Endometrium (tissue), 2 donors: ENCODE measurements at regions not wholly inside any gene's neighbourhood (a gene's known extent, or its start where the extent isn't known, plus 50 kb on each side); places are given as distances from the start of the nearest gene placed in this dataset.

Experiments
- FAIRE-seq: peaks from 2 replicates; lab custom pipeline; 2012; peaks lifted over from hg19 to GRCh38; lab: Jason Lieb, UNC
- donor health status: control.
- donor health status: control.

DNA sequence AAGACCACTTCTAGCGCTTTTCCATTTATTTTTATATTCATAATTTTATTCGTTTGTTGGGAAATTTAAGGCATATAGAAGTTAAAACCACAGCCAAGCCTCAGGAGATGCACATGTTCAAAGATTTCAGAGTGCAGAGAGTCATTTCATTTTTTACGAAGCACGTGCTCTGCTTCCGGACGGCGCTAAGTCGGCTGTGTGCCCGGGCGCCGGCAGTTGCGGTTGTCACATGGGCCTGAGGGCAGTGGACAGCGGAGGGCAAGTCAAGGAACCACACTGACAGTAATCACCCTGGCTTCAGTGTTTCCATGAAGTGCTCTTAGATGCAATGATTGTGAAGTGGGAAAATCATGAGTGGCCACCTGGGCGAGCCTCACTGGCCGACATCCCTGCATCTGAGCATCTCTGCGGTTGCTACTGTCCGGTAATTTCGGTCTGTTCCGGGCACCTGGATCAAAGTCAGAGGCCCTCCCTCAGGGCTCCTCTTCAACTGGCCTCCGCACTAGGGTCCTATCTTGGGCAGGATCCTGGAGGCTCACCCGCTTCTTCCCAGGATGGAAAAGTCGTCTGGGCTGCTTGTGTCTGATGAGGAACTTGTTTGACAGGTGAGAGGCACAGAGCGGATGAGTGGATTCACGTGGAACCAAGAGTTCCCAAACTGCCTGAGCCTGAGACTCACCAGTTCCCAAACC, 90.8 kb downstream of the DACT2 start:
- no peak for FAIRE-seq

- no peak for FAIRE-seq
Measured at GRCh38 chr6:168227840-168228239, 91.7 kb downstream of the DACT2 start.

- no peak for FAIRE-seq
Measured at GRCh38 chr6:168226902-168227318, 92.7 kb downstream of the DACT2 start.

- FAIRE-seq = no peak
Measured at GRCh38 chr6:168226061-168226752, 93.4 kb downstream of the DACT2 start.

GRCh38 chr6:168225471-168225911, 94.1 kb downstream of the DACT2 start:
- no peak for FAIRE-seq

DNA sequence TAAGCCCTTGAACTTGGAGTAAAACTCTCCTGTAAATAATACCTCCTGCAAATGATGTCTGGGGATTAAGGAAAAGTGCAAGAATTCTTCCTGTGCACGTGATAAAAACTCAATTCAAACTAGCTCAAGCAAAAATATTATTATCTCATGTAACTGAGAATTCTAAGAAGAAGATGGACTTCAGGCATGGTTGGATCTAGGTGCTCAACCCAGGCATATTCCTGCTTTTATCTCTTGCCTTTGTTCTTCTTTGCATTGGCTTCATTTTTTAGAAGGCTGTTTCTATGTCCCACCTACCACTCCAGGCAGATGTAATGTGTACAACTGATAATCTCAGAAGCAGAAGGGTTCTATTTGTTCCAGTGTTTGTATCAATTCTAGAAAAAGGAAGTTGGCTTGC, 95.8 kb downstream of the DACT2 start:
- FAIRE-seq = no peak

- FAIRE-seq = no peak
Measured at GRCh38 chr6:168223150-168223549, 96.4 kb downstream of the DACT2 start.

GRCh38 chr6:168222115-168223043, 97.2 kb downstream of the DACT2 start:
- no peak for FAIRE-seq

GRCh38 chr6:168221497-168222079, 98.0 kb downstream of the DACT2 start:
- FAIRE-seq = no peak

DNA sequence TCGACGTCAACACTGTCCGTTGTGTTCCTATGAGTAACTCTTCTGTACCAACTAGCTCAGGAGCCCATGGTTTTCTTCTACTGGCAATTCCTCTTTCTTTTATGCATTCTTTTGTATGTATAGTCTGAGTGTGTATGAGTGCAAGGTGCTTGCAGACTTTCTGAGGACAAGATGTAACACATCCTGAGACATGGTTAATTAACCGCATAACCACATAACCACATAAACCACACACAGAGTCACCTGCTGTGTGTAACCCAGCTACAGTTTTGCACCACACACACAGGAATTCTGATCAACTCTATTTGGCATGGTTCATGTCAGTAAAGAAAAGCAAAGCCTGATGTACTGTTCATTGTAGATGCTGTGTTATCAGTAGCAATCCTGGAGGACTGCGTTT, 98.6 kb downstream of the DACT2 start:
- FAIRE-seq = no peak

- no peak for FAIRE-seq
Measured at GRCh38 chr6:168219804-168220203, 99.8 kb downstream of the DACT2 start.

- no peak for FAIRE-seq
Measured at GRCh38 chr6:168218785-168219566, 100.6 kb downstream of the DACT2 start.

DNA sequence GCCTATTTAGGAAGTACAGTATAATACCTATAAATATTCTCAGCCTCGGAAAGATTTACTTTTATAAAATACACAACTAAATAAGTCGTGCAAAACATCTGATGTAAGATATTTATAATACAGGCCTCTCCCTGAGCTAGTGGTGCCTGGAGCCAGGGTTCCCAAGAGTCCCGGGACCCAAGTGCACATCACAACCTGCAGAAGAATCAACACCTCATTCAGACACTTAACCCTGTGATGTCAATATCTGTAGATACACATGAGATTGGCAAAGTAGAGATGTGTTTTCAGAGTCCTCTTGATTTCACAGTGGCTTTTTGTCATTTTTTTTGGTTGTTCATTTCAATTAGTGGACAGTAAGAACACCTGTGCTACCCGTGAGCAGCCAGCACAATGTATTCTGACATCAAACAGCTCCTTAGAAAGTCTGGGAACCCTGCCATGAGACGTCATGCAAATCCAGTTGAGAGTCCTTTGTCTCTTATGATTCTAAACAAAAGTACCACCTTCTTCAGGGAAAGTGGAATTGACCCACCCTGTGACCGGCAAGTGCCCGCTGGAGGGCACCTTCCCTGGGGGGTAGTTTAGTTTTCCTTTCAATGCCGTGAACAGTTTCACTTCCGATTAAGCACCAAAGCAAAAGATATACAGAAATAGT, 101.6 kb downstream of the DACT2 start:
- FAIRE-seq = no peak

- FAIRE-seq = no peak
Measured at GRCh38 chr6:168217216-168217879, 102.2 kb downstream of the DACT2 start.

GRCh38 chr6:168216751-168217191, 102.8 kb downstream of the DACT2 start:
- FAIRE-seq = no peak

- no peak for FAIRE-seq
Measured at GRCh38 chr6:168216117-168216516, 103.5 kb downstream of the DACT2 start.

DNA sequence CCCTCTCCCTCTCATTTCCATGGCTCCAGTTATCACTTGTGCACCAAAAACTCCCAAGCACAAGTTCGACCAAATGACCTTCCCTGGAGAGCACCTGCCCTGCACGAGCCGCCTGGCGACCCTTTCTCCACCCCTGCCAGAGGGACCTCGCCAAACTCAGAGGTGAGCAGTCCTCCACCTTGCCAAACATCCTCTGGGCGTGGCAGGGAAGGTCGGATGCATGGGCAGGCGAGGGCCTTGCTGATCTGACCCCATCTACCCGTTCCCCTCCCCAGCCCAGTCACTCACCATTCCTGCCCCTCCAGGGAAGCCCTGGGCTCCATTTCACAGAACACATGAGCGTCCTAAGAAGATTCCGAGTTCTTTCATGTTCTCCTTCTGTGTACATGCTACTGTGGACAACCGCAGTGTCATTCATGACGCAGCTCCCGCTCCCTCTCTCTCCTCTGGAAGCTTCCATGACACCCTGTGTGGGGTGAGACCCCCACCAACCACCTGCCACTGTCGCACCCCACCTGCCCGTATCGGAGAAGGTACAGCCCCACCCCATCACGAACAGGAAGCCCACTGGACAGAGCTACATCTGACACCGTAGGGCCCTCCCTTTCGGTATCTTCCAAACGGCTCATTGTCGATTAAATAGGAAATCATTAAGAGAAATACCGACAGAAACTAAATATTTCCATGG, 104.3 kb downstream of the DACT2 start:
- no peak for FAIRE-seq

DNA sequence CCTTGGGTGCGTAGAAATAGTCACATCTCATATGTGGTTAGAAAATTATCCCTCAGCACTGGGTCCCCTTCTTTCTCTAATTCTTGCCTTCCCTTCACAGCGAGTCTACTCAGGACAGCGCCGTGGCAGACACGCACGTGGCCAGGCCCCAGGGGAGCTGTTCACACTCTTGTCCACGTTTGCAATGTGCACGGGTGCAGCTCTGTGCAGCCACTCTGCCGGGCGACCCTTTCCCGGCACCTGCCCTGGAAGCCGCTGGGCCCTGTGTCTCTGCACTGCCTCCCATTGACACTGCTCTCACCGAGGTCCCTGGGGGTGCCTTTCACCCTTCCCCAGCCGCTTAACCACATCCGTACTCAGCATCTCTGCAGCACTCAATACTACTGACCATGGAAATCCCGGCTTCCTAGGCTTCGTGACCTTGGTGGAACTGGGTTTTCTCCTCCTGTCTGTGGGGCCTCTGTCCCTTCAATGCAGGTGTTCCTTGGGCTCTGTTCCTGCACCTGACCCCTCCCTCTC, 104.9 kb downstream of the DACT2 start:
- FAIRE-seq = no peak

GRCh38 chr6:168213121-168213524, 106.5 kb downstream of the DACT2 start:
- FAIRE-seq = no peak
